PFSK-1 (cell line): ENCODE measurements at regions not wholly inside any gene's neighbourhood (a gene's known extent, or its start where the extent isn't known, plus 50 kb on each side); places are given as distances from the start of the nearest gene placed in this dataset.

Source experiments
- FOXP2 ChIP-seq: optimal IDR thresholded peaks from 2 replicates; pipeline ENCODE3; 2011; ENCODE audit warnings: borderline replicate concordance, control low read depth, inconsistent platforms; ENCODE audit not compliant: insufficient read depth; ENCODE audit errors: extremely low read length, extremely low read depth
- POLR2AphosphoS5 ChIP-seq: IDR thresholded peaks from 2 replicates; pipeline ENCODE4 v1.6.1; 2012; ENCODE audit warnings: low read depth, mild to moderate bottlenecking, control low read depth, low read length, moderate library complexity
- REST ChIP-seq, 2 experiments: IDR thresholded peaks; 2 replicates each; pipeline versions ENCODE4 v1.6.1 to v1.8.0; 2011 to 2012; ENCODE audit warnings: low read depth in 2 of 2, low read length in 2 of 2, control low read depth in 1 of 2, inconsistent platforms in 1 of 2, mild to moderate bottlenecking in 1 of 2, moderate library complexity in 1 of 2; ENCODE audit not compliant: insufficient read depth in 1 of 2
- SIN3A ChIP-seq: IDR thresholded peaks from 2 replicates; pipeline ENCODE4 v1.6.1; 2012; ENCODE audit warnings: mild to moderate bottlenecking, low read length, moderate library complexity, borderline replicate concordance; ENCODE audit not compliant: insufficient read depth
- TAF1 ChIP-seq: IDR thresholded peaks from 2 replicates; pipeline ENCODE4 v1.6.1; 2012; ENCODE audit warnings: low read length, control low read depth, borderline replicate concordance; ENCODE audit not compliant: insufficient read depth

- TF ChIP-seq REST (IDR thresholded peaks at IDR 0.05; ENCODE audit: insufficient read depth in 1 of 2, low read depth in 2 of 2, low read length in 2 of 2) (no peak), POLR2AphosphoS5 (no peak), FOXP2 (no peak), SIN3A (no peak)
These were observed 61.4 kb upstream of the ASAP2 start for GRCh38 chr2:9145109-9145751.

DNA sequence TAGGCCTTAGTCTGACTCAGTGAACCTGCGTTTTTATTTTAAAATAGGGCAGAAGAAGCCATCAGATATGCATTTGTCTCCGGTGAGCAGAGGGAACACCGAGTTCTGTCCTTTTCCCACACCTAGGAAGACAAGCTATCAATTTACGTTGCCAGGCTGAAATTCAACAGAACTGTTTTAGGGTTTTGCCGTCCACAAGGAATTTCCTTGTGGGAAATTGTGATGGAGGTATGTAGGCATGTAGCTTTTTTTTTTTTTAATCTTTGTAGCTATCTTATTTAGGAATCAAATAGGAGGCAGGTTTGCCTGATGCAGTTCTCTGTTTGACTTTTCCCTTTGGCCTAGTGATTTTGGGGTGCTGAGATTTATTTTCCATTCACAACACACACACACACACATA, 62.0 kb upstream of the ASAP2 start:
- TF ChIP-seq POLR2AphosphoS5: no peak
- TF ChIP-seq REST (IDR thresholded peaks at IDR 0.05; ENCODE audit: insufficient read depth in 1 of 2, low read depth in 2 of 2, low read length in 2 of 2): no peak
- no peak for TF ChIP-seq FOXP2
- TF ChIP-seq SIN3A: no peak
- TF ChIP-seq TAF1: no peak

- TF ChIP-seq TAF1: no peak
- no peak for TF ChIP-seq REST (IDR thresholded peaks at IDR 0.05; ENCODE audit: insufficient read depth in 1 of 2, low read depth in 2 of 2, low read length in 2 of 2)
- no peak for TF ChIP-seq FOXP2
- no peak for TF ChIP-seq SIN3A
These were observed 62.6 kb upstream of the ASAP2 start for GRCh38 chr2:9144046-9144445.

DNA sequence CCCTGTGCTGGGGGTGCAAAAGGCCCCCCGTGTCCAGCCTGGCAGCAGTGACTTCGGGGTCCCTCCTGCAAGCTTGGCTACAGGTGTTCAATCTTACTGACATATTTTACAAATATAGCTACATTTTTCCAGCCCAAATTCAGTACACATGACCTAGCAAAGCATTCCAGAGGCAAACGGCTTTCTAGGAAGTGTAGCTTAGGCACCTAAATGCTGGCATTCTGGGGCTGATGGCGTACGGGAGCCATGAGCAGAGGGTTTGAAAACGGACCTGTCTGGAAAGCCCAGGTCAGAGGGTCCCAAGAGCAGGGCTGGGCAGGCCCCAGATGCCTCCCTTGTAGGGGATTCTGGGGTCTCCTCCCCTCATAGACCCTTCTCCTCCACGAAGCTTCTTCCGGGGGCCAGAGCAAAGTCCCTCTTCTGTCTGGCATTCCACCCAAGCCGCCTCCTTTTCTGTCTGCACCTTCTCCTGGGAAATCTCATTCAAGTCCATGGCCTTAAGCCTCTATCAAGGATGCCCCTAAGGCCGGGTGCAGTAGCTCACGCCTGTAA, 63.3 kb upstream of the ASAP2 start:
- TF ChIP-seq REST (IDR thresholded peaks at IDR 0.05; ENCODE audit: insufficient read depth in 1 of 2, low read depth in 2 of 2, low read length in 2 of 2) (no peak), SIN3A (no peak), POLR2AphosphoS5 (no peak), TAF1 (no peak), FOXP2 (no peak)
